T-cell (primary cell): ENCODE measurements at regions not wholly inside any gene's neighbourhood (a gene's known extent, or its start where the extent isn't known, plus 50 kb on each side); places are given as distances from the start of the nearest gene placed in this dataset.

Source experiments
- ATAC-seq, 4 experiments: fragments of 200-7000 bp in 3 of 4; fragments of 150-1000 bp in 1 of 4; cut with Tn5 transposase; replicated peaks in 1 of 4; 1 replicate in 3 of 4; 2 replicates in 1 of 4; pipeline ENCODE4 v1.10.0; 2021; ENCODE audit warnings: moderate library complexity in 3 of 4, mild to moderate bottlenecking in 2 of 4, moderate number of reproducible peaks in 1 of 4
- CTCF ChIA-PET, 2 donors: fragments of 300-600 bp; sonication (Branson Sonifier 250); formaldehyde crosslinking; loops; one replicate each; lab custom pipeline; 2022; ENCODE audit warnings: antibody characterized with exemption in 2 of 2; lab: Charles Lee
- POLR2A ChIA-PET, 2 donors: fragments of 300-600 bp; sonication (Branson Sonifier 250); formaldehyde crosslinking; loops; one replicate each; lab custom pipeline; 2022; ENCODE audit warnings: antibody characterized with exemption in 2 of 2; lab: Charles Lee
- DNase-seq, 35 experiments: peaks; one replicate each; pipeline versions ENCODE4 v3.0.0 to v3.0.0-alpha.2; 2013 to 2023
- H3K27ac ChIP-seq: one replicate; pipeline ENCODE4 v1.5.1; 2013; ENCODE audit warnings: low read length
- H3K27me3 ChIP-seq, 2 experiments: replicated peaks in 1 of 2; 1 replicate in 1 of 2; 2 replicates in 1 of 2; pipeline versions ENCODE4 v1.6.1 to v1.7.0; 2013; ENCODE audit warnings: low read length in 1 of 2, mixed read lengths in 1 of 2; ENCODE audit not compliant: control insufficient read depth in 2 of 2, insufficient read depth in 2 of 2; ENCODE audit errors: extremely low read depth in 1 of 2
- H3K36me3 ChIP-seq, 2 donors: 1 replicate in 1 of 2; 2 replicates in 1 of 2; pipeline versions ENCODE4 v1.6.1 to v1.7.0; 2013; ENCODE audit warnings: low read length in 1 of 2; ENCODE audit not compliant: control insufficient read depth in 2 of 2, insufficient read depth in 1 of 2; ENCODE audit errors: extremely low read depth in 1 of 2
- H3K4me1 ChIP-seq, 2 experiments: 1 replicate in 1 of 2; 2 replicates in 1 of 2; pipeline versions ENCODE4 v1.6.1 to v1.7.0; 2013; ENCODE audit warnings: low read length in 2 of 2, mixed read lengths in 1 of 2; ENCODE audit not compliant: insufficient read depth in 2 of 2, control insufficient read depth in 1 of 2; ENCODE audit errors: extremely low read depth in 1 of 2
- H3K4me3 ChIP-seq, 2 donors: 1 replicate in 1 of 2; 2 replicates in 1 of 2; pipeline versions ENCODE4 v1.5.1 to v1.7.0; 2013; ENCODE audit warnings: mild to moderate bottlenecking in 2 of 2, low read length in 1 of 2, moderate library complexity in 1 of 2; ENCODE audit not compliant: control insufficient read depth in 1 of 2; ENCODE audit errors: extremely low read depth in 1 of 2
- H3K9me3 ChIP-seq: 2 replicates; pipeline ENCODE4 v1.7.0; 2013
- H3K27ac Mint-ChIP-seq, 2 donors: one replicate each; pipeline ENCODE4 v1.8.0; 2020 to 2021; ENCODE audit warnings: mild to moderate bottlenecking in 2 of 2, mixed read lengths in 2 of 2
- H3K27me3 Mint-ChIP-seq, 2 donors: one replicate each; pipeline ENCODE4 v1.8.0; 2021 to 2022; ENCODE audit warnings: mixed read lengths in 2 of 2
- H3K36me3 Mint-ChIP-seq: one replicate; pipeline ENCODE4 v1.8.0; 2021; ENCODE audit warnings: mixed read lengths
- H3K4me1 Mint-ChIP-seq, 3 donors: one replicate each; pipeline ENCODE4 v1.8.0; 2020 to 2022; ENCODE audit warnings: mixed read lengths in 3 of 3, mild to moderate bottlenecking in 1 of 3
- H3K4me3 Mint-ChIP-seq, 3 donors: one replicate each; pipeline ENCODE4 v1.8.0; 2020 to 2022; ENCODE audit warnings: mild to moderate bottlenecking in 3 of 3, mixed read lengths in 3 of 3, moderate library complexity in 3 of 3
- H3K9me3 Mint-ChIP-seq, 3 donors: one replicate each; pipeline ENCODE4 v1.8.0; 2020 to 2022; ENCODE audit warnings: mixed read lengths in 3 of 3
- WGBS: methylation state at CpG from one replicate; pipeline ENCODE4 v1.1.5; 2013; ENCODE audit warnings: missing lambda C conversion rate; ENCODE audit not compliant: insufficient coverage; 5-methylcytosine and 5-hydroxymethylcytosine counted together

DNA sequence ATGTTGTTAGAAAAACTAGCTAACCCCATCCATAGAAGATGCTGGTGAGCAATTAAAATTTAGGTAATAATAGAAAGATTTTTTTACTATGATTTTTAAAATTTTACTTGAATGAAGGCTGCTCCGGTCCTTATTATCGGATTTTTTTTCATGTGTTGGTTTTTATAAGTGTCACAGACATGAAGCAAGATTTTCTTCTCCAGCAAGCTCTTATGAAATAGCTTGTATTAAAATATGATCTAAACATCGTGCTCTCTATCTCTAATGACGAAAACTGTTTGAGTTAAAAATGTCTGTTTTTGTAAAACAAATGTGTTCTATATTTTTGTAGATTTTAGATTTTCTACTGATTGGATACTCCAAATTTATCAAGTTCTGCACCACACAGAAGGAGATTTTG lies 339.6 kb downstream of the ZNF536 start:
- no peak overlapping the region for H3K4me3 Mint-ChIP-seq
- Histone ChIP-seq H3K27me3 (peaks cover 5 to 10% of the 10 kb centered on the region in 2 experiments), H3K36me3 (no peaks in the 10 kb centered on the region), H3K9me3 (no peaks in the 10 kb centered on the region), H3K4me3 (no peak overlapping the region), H3K4me1 (no peaks in the 10 kb centered on the region), H3K27ac (no peak overlapping the region)
- POLR2A ChIA-PET: no interaction called here
- DNase-seq (no peak), ATAC-seq (no peak)
- CTCF ChIA-PET: no interaction called here
- no peaks in the 10 kb centered on the region for H3K36me3 Mint-ChIP-seq
- no CpG with 5 or more reads among the region's 4 CpGs for WGBS
- H3K4me1 Mint-ChIP-seq: no peaks in the 10 kb centered on the region
- H3K9me3 Mint-ChIP-seq: no peaks in the 10 kb centered on the region
- H3K27me3 Mint-ChIP-seq: peaks cover 10 to 29% of the 10 kb centered on the region in 2 donors
- H3K27ac Mint-ChIP-seq: no peak overlapping the region

GRCh38 chr19:30711296-30711695 lies 339.1 kb downstream of the ZNF536 start:
- H3K4me1 Mint-ChIP-seq: no peaks in the 10 kb centered on the region
- DNase-seq: no peak
- H3K4me3 Mint-ChIP-seq: no peak overlapping the region
- H3K27me3 Mint-ChIP-seq: peaks cover 10 to 24% of the 10 kb centered on the region in 2 donors
- Histone ChIP-seq H3K27ac (no peak overlapping the region), H3K36me3 (no peaks in the 10 kb centered on the region), H3K4me3 (no peak overlapping the region), H3K9me3 (no peaks in the 10 kb centered on the region), H3K4me1 (no peaks in the 10 kb centered on the region), H3K27me3 (peaks cover 5 to 10% of the 10 kb centered on the region in 2 experiments)
- 80% methylated on average over 10 of the region's 17 CpGs for WGBS
- H3K27ac Mint-ChIP-seq: no peak overlapping the region
- CTCF ChIA-PET: no interaction called here
- H3K36me3 Mint-ChIP-seq: no peaks in the 10 kb centered on the region
- ATAC-seq: no peak
- no peaks in the 10 kb centered on the region for H3K9me3 Mint-ChIP-seq
- POLR2A ChIA-PET: no interaction called here

- no peak overlapping the region for H3K27ac Mint-ChIP-seq
- Histone ChIP-seq H3K4me1 (no peaks in the 10 kb centered on the region), H3K27me3 (peaks cover 5 to 13% of the 10 kb centered on the region in 2 experiments), H3K4me3 (no peak overlapping the region), H3K27ac (no peak overlapping the region), H3K36me3 (no peaks in the 10 kb centered on the region), H3K9me3 (no peaks in the 10 kb centered on the region)
- 77% methylated on average over 10 of the region's 12 CpGs for WGBS
- no peaks in the 10 kb centered on the region for H3K4me1 Mint-ChIP-seq
- no peaks in the 10 kb centered on the region for H3K36me3 Mint-ChIP-seq
- ATAC-seq (no peak), DNase-seq (no peak)
- ChIA-PET CTCF (no interaction called here), POLR2A (no interaction called here)
- H3K4me3 Mint-ChIP-seq: no peak overlapping the region
- H3K27me3 Mint-ChIP-seq: peaks cover 10 to 23% of the 10 kb centered on the region in 2 donors
- H3K9me3 Mint-ChIP-seq: no peaks in the 10 kb centered on the region
These were observed 338.5 kb downstream of the ZNF536 start for GRCh38 chr19:30710721-30711120.

DNA sequence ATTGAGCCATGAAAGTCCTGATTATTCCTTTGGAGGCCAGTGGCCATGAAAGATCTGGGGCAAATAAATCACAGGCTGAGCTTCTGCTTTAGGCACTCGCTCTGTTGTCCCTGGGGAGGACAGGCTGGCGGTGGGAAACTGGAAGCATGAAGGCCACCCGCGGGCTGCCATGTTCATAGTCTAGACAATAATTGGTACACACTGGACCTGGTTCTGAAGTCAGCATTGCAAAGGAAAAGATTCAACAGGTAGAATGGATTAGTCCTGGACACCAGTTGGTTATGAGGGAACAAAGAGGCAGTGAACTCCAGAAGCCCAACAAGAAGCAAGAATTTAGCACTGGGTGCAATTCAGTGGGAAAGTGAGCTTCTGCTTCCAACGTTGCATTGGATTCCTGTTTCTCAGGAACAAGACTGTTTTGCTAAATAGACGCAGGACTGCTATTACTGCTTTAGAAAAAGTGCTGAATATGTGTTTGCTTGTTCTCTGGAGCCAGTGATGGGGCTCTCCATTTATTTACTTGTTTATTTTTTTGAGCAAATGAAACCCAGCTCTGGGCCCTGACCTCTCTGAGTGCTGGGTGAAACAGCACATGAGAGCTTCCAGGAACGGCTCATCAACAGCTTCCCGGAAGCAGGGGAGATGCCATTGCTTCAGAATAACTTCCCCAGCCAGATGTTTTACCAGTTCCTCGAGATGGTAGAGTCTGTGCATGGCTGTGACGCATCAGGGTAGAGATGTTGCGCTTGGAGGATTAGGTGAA lies 336.4 kb downstream of the ZNF536 start:
- Histone ChIP-seq H3K27me3 (peaks cover 5 to 13% of the 10 kb centered on the region in 2 experiments), H3K9me3 (no peaks in the 10 kb centered on the region), H3K36me3 (no peaks in the 10 kb centered on the region), H3K27ac (no peak overlapping the region), H3K4me3 (no peak overlapping the region), H3K4me1 (no peaks in the 10 kb centered on the region)
- no peaks in the 10 kb centered on the region for H3K36me3 Mint-ChIP-seq
- POLR2A ChIA-PET: interaction anchor here in 1 of 2 donors (0.6 kb wide), 1 partner anchor 745 kb away, joined by 3 read pairs; no protein-coding TSS in a partner anchor
- DNase-seq (no peak), ATAC-seq (no peak)
- peaks cover 10 to 23% of the 10 kb centered on the region in 2 donors for H3K27me3 Mint-ChIP-seq
- H3K4me1 Mint-ChIP-seq: no peaks in the 10 kb centered on the region
- no peak overlapping the region for H3K4me3 Mint-ChIP-seq
- H3K27ac Mint-ChIP-seq: no peak overlapping the region
- WGBS: 90% methylated on average over 6 of the region's 11 CpGs
- no peaks in the 10 kb centered on the region for H3K9me3 Mint-ChIP-seq
- CTCF ChIA-PET: interaction anchor here in 1 of 2 donors (0.6 kb wide), 1 partner anchor 26 kb away, joined by 4 read pairs; no protein-coding TSS in a partner anchor

- no peaks in the 10 kb centered on the region for H3K36me3 ChIP-seq
- H3K9me3 Mint-ChIP-seq: no peaks in the 10 kb centered on the region
- peaks cover 3 to 7% of the 10 kb centered on the region in 2 experiments for H3K27me3 ChIP-seq
- H3K27ac ChIP-seq: no peak overlapping the region
- CTCF ChIA-PET: interaction anchor here in 1 of 2 donors (0.5 kb wide), 1 partner anchor 1616 kb away, joined by 3 read pairs; no protein-coding TSS in a partner anchor
- no peak for ATAC-seq
- H3K4me1 Mint-ChIP-seq: no peaks in the 10 kb centered on the region
- H3K4me3 Mint-ChIP-seq: no peak overlapping the region
- H3K27me3 Mint-ChIP-seq: peaks cover 7 to 20% of the 10 kb centered on the region in 2 donors
- no peaks in the 10 kb centered on the region for H3K4me1 ChIP-seq
- no peak for DNase-seq
- no peaks in the 10 kb centered on the region for H3K9me3 ChIP-seq
- WGBS: 93% methylated on average over 2 of the region's 4 CpGs
- H3K27ac Mint-ChIP-seq: no peak overlapping the region
- no peak overlapping the region for H3K4me3 ChIP-seq
- H3K36me3 Mint-ChIP-seq: no peaks in the 10 kb centered on the region
- POLR2A ChIA-PET: no interaction called here
These were observed 332.7 kb downstream of the ZNF536 start for GRCh38 chr19:30704771-30705330.

GRCh38 chr19:30703645-30704044 lies 331.5 kb downstream of the ZNF536 start:
- no peak overlapping the region for H3K4me3 Mint-ChIP-seq
- ATAC-seq (no peak), DNase-seq (no peak)
- peaks cover 7 to 12% of the 10 kb centered on the region in 2 donors for H3K27me3 Mint-ChIP-seq
- WGBS: 44% methylated on average over 2 of the region's 4 CpGs
- ChIA-PET CTCF (no interaction called here), POLR2A (interaction anchor here in 1 of 2 donors (0.7 kb wide), 1 partner anchor 687 kb away, joined by 4 read pairs; no protein-coding TSS in a partner anchor)
- Histone ChIP-seq H3K4me1 (no peaks in the 10 kb centered on the region), H3K36me3 (no peaks in the 10 kb centered on the region), H3K27ac (no peak overlapping the region), H3K27me3 (peaks cover 0 to 10% of the 10 kb centered on the region in 2 experiments), H3K9me3 (no peaks in the 10 kb centered on the region), H3K4me3 (no peak overlapping the region)
- no peaks in the 10 kb centered on the region for H3K36me3 Mint-ChIP-seq
- H3K9me3 Mint-ChIP-seq: no peaks in the 10 kb centered on the region
- H3K4me1 Mint-ChIP-seq: no peaks in the 10 kb centered on the region
- no peak overlapping the region for H3K27ac Mint-ChIP-seq
